ENCODE measurements at regions not wholly inside any gene's neighbourhood (a gene's known extent, or its start where the extent isn't known, plus 50 kb on each side); places are given as distances from the start of the nearest gene placed in this dataset.

DNA sequence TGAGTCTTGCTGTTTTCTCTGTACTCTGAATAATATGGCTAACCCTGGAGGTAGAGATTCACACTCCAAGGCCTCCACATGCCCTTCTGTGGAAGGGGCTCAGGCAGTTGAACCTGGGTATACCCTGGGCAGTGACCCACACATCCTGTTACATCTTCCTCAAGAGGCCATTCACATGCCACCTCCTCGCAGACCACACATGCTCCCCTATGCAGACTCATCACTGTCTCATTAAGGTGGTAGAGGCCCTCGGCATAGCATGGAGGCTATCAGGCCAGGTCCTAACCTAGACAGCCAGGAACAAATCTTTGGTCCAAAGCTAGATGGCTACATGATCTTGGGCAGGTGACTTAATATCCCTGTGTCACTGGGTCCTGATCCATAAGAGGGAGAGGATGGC is 363.9 kb upstream of the ZNF507 start:
- TF ChIP-seq ZSCAN21 (CRISPR knock-in tag; IDR thresholded peaks at IDR 0.05; ENCODE audit: borderline replicate concordance) = no peak
- no peak for TF ChIP-seq ZBTB20 (CRISPR knock-in tag; IDR thresholded peaks at IDR 0.05; ENCODE audit: borderline replicate concordance, low read depth)
- TF ChIP-seq, protein P1, sequence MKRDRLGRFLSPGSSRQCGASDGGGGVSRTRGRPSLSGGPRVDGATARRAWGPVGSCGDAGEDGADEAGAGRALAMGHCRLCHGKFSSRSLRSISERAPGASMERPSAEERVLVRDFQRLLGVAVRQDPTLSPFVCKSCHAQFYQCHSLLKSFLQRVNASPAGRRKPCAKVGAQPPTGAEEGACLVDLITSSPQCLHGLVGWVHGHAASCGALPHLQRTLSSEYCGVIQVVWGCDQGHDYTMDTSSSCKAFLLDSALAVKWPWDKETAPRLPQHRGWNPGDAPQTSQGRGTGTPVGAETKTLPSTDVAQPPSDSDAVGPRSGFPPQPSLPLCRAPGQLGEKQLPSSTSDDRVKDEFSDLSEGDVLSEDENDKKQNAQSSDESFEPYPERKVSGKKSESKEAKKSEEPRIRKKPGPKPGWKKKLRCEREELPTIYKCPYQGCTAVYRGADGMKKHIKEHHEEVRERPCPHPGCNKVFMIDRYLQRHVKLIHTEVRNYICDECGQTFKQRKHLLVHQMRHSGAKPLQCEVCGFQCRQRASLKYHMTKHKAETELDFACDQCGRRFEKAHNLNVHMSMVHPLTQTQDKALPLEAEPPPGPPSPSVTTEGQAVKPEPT (CRISPR knock-in tag; IDR thresholded peaks at IDR 0.05; ENCODE audit: low read depth) = no peak
- no peak for TF ChIP-seq ZNF616 (CRISPR knock-in tag; IDR thresholded peaks at IDR 0.05; ENCODE audit: low read depth)
- no peak for TF ChIP-seq CAMTA2 (CRISPR knock-in tag; IDR thresholded peaks at IDR 0.05; ENCODE audit: borderline replicate concordance)
- TF ChIP-seq ZFP82 (CRISPR knock-in tag; IDR thresholded peaks at IDR 0.05; ENCODE audit: borderline replicate concordance) = no peak
- FAIRE-seq = no peak
- Histone ChIP-seq H3K9me3 (ENCODE audit: low read length) (peaks cover 88% of the 10 kb centered on the region), H3K79me2 (ENCODE audit: insufficient read depth, low read length) (no peaks in the 10 kb centered on the region), H3K4me1 (ENCODE audit: insufficient read depth, low read length) (no peaks in the 10 kb centered on the region), H3K27ac (ENCODE audit: extremely low read length, insufficient read depth, low read length) (no peak overlapping the region), H4K20me1 (ENCODE audit: insufficient read depth, low read length) (no peaks in the 10 kb centered on the region), H3K9ac (ENCODE audit: insufficient read depth, low read depth, low read length) (no peak overlapping the region), H3K4me2 (ENCODE audit: low read depth, low read length) (no peak overlapping the region), H3K36me3 (replicated peaks in 1 of 2; ENCODE audit: control insufficient read depth in 1 of 2, insufficient read depth in 2 of 2, low read length in 2 of 2) (no peaks in the 10 kb centered on the region), H3K27me3 (ENCODE audit: control insufficient read depth in 1 of 2, insufficient read depth in 2 of 2, low read length in 2 of 2) (no peaks in the 10 kb centered on the region; a peak in 2 of 5 replicates), H3K4me3 (replicated peaks in 1 of 3; ENCODE audit: insufficient read depth in 1 of 3, low read depth in 2 of 3, low read length in 3 of 3) (no peak overlapping the region), H2AFZ (ENCODE audit: low read length) (no peak overlapping the region)
- ChIA-PET CTCF (ENCODE audit: low intra/inter-chr PET ratio, low total read pairs) (no interaction called here), POLR2A (no interaction called here)
- no peak for ATAC-seq
- in situ Hi-C loops (cut with HindIII; ENCODE audit: extremely low pct_ligation_motif_present, low pct_unique_long_range_greater_than_20kb) (no loop called here), intact Hi-C loops (cut with micrococcal nuclease; ENCODE audit: unreplicated experiment) (no loop called here)
- WGBS (ENCODE audit: low lambda C conversion rate) = no CpG with 5 or more reads among the region's 2 CpGs
- DNase-seq (ENCODE audit: low spot score) = no peak
- no TSS peak for BruUV-seq (replicated peaks)

DNA sequence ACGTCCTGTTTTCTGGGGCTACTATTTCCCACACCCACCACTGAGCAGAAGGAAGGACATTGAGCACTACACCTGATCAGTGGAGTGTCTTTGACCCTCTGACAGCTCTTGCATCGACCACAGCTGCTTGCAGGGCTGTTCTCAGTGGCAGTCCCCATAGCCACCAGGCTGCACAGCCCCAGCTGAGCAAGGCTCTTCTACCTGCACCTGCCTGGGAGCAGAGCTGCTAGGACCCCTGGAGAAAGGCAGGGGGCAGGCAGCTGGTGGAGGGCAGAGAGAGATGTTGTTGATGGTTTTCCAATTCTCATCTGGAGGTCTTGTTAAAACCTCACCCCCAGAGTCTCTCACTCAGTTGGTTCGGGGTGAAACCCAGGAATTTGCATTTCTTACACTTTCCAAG is 361.8 kb upstream of the ZNF507 start:
- no TSS peak for BruUV-seq (replicated peaks)
- no peaks in the 10 kb centered on the region for H3K79me2 ChIP-seq (ENCODE audit: insufficient read depth, low read length)
- no peak overlapping the region for H3K27ac ChIP-seq (ENCODE audit: extremely low read length, insufficient read depth, low read length)
- CTCF ChIA-PET (ENCODE audit: low intra/inter-chr PET ratio, low total read pairs) = no interaction called here
- H4K20me1 ChIP-seq (ENCODE audit: insufficient read depth, low read length) = no peaks in the 10 kb centered on the region
- H3K36me3 ChIP-seq (replicated peaks in 1 of 2; ENCODE audit: control insufficient read depth in 1 of 2, insufficient read depth in 2 of 2, low read length in 2 of 2) = no peaks in the 10 kb centered on the region
- H3K27me3 ChIP-seq (ENCODE audit: control insufficient read depth in 1 of 2, insufficient read depth in 2 of 2, low read length in 2 of 2) = no peaks in the 10 kb centered on the region; a peak in 1 of 5 replicates
- H3K4me2 ChIP-seq (ENCODE audit: low read depth, low read length) = no peak overlapping the region
- in situ Hi-C loops (cut with HindIII; ENCODE audit: extremely low pct_ligation_motif_present, low pct_unique_long_range_greater_than_20kb) (no loop called here), intact Hi-C loops (cut with micrococcal nuclease; ENCODE audit: unreplicated experiment) (no loop called here)
- 0% methylated on average over 1 of the region's 3 CpGs for WGBS (ENCODE audit: low lambda C conversion rate)
- POLR2A ChIA-PET = no interaction called here
- no peaks in the 10 kb centered on the region for H3K4me1 ChIP-seq (ENCODE audit: insufficient read depth, low read length)
- TF ChIP-seq, protein P2, sequence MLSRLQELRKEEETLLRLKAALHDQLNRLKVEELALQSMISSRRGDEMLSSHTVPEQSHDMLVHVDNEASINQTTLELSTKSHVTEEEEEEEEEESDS (CRISPR knock-in tag; IDR thresholded peaks at IDR 0.05; ENCODE audit: borderline replicate concordance) = no peak
- TF ChIP-seq ZNF563 (CRISPR knock-in tag; IDR thresholded peaks at IDR 0.05) = no peak
- no peak for TF ChIP-seq NFE2L2 (IDR thresholded peaks at IDR 0.05; ENCODE audit: low read length)
- no peak for TF ChIP-seq KDM6A (CRISPR knock-in tag; IDR thresholded peaks at IDR 0.05; ENCODE audit: low read depth)
- TF ChIP-seq, protein P3, sequence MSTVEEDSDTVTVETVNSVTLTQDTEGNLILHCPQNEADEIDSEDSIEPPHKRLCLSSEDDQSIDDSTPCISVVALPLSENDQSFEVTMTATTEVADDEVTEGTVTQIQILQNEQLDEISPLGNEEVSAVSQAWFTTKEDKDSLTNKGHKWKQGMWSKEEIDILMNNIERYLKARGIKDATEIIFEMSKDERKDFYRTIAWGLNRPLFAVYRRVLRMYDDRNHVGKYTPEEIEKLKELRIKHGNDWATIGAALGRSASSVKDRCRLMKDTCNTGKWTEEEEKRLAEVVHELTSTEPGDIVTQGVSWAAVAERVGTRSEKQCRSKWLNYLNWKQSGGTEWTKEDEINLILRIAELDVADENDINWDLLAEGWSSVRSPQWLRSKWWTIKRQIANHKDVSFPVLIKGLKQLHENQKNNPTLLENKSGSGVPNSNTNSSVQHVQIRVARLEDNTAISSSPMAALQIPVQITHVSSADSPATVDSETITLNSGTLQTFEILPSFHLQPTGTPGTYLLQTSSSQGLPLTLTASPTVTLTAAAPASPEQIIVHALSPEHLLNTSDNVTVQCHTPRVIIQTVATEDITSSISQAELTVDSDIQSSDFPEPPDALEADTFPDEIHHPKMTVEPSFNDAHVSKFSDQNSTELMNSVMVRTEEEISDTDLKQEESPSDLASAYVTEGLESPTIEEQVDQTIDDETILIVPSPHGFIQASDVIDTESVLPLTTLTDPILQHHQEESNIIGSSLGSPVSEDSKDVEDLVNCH (CRISPR knock-in tag; IDR thresholded peaks at IDR 0.05) = no peak
- no peak overlapping the region for H2AFZ ChIP-seq (ENCODE audit: low read length)
- no peak overlapping the region for H3K4me3 ChIP-seq (replicated peaks in 1 of 3; ENCODE audit: insufficient read depth in 1 of 3, low read depth in 2 of 3, low read length in 3 of 3)
- FAIRE-seq (no peak), DNase-seq (ENCODE audit: low spot score) (no peak), ATAC-seq (no peak)
- peaks cover 88% of the 10 kb centered on the region for H3K9me3 ChIP-seq (ENCODE audit: low read length)
- no peak overlapping the region for H3K9ac ChIP-seq (ENCODE audit: insufficient read depth, low read depth, low read length)

Data from HepG2 (cell line).